COR-L47 (cell line): ENCODE measurements at regions not wholly inside any gene's neighbourhood (a gene's known extent, or its start where the extent isn't known, plus 50 kb on each side); places are given as distances from the start of the nearest gene placed in this dataset.
"Not testable (repeated sequence)": the region's sequence is repeated elsewhere in the genome, so short reads cannot be mapped to it uniquely, and the experiment has no call there.

Experiments used
- DNase-seq: peaks from one replicate; lab custom pipeline; 2025; lab: John Stamatoyannopoulos, UW

DNA sequence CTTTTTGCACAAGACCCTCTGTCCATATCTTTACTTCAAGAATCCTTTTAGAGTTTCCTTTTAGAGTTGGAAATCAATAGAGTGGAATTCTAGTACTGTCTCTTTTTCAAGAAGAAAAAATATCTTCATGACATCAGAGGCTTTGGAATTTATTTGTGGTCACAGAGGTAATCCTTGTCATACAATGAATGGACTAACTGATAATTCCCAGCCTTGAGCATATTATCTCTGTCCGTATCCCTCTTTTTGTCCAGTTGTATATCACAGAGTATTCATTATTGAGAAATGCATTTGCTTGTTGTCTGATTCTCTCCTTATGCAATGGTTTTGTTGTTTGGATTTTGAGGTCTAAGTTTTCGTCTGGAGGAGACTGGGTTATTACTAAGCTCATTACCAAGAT lies 82.0 kb upstream of the HAPLN1 start:
- no peak for DNase-seq

DNA sequence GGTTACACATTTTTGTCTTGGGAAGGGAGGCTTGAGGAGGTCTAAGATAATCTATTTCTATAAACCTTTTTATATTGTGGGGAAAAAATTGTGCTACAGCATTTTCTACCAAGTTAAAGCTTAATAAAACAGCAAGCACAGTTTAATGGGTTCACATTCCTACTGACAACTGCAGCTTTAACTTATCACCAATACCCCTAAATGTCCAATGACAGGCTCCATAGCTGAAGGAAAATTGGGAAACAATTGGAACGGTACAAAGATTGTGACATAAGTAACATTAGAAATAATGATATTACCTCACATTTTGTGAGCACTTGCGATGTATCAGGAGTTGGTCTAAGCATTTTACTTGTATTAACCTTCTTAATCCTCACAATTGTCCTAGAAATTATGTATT lies 79.5 kb upstream of the HAPLN1 start:
- DNase-seq: no peak

DNA sequence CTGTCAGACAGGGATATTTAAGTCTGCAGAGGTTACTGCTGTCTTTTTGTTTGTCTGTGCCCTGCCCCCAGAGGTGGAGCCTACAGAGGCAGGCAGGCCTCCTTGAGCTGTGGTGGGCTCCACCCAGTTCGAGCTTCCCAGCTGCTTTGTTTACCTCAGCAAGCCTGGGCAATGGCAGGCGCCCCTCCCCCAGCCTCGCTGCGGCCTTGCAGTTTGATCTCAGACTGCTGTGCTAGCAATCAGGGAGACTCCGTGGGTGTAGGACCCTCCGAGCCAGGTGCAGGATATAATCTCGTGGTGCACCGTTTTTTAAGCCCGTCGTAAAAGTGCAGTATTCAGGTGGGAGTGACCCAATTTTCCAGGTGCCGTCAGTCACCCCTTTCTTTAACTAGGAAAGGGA lies 78.4 kb upstream of the HAPLN1 start:
- not testable (repeated sequence) for DNase-seq

DNA sequence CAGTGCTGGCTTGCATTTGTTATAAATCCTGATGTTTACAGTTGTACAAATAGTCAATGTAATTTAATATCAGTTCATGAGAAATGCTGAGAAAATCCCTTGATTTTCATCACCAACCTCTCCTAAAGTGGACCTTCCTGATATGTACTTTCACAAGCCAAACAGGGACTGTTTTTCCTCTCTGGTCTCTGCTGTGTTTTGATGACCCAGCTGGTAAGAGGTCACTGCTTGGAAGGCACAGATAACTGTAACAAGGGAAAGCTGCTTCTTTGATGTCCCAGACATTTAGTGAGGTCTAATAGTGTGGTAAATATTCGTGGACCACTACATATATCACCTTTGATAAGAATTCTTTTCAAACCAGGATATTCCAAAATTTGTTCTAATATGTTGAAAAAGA lies 68.7 kb upstream of the HAPLN1 start:
- DNase-seq: no peak

DNA sequence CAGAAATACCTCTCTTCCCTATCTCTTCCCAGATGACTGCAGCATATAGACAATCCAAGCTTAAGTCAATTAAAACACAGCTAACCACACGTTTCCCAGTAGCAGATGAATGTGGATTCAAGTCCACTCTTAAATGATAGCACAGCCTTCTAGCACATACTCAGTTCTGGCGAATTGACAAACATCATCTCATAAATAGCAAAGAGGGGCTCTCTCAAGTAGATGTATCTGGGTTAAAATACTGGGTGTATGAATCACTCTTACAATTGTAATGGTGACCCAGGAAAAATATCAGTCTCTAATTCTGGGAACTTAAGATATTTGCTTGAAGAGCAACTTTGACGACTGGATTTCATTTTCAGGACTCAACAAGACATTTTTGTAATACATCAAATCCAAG lies 67.0 kb upstream of the HAPLN1 start:
- no peak for DNase-seq

DNA sequence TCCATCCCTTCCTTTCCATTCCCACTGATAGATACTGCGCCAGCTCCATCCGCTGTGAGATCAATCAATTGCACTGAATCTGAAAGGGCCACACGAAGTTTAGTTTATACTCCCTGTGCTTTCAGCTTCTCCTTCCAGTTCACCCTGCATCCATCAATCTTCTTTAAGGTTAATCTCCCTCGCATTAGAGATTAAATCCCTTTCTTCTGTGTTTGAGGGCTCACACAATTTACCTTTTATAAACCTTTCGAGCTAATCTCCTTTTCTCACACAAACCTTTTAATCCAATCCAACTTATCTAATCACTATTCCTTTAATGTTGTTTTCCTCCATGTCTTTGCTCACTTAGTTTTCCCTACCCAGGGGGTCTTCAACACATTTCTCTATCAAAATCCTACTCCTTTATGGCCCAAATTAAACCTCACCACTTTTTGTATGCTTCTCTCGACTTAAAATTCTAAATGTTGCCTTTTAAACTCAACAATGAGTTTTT lies 64.6 kb upstream of the HAPLN1 start:
- no peak for DNase-seq

DNA sequence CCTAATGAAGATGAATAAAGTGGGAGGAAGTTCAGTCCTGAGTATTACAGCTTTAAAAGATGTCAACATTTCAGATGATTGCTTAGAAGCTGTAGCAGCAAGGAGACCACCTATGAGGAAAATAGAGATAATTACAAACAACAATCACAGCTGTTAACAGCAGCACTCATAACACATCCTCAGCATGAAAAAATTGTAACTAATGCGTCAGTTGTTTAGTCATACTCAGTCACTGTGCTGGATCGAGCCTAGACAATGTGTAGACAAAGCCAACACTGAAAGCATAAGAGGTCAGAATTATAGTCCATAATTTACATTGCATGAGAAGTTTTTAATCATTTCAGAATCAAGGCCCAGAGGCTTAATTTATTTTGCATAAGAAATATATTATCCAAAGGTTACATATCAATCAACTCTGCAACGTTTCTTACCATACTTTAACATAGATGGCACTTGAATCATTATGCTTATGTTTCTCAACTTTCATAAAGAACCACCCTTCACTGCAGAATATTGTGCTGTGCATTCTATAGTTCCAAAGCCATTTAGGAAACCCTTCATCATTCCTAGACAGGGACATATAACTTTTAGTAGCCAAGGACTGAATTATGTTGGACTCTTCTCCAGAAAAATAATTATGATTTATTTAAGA lies 60.2 kb upstream of the HAPLN1 start:
- DNase-seq: peak; percentile 1

DNA sequence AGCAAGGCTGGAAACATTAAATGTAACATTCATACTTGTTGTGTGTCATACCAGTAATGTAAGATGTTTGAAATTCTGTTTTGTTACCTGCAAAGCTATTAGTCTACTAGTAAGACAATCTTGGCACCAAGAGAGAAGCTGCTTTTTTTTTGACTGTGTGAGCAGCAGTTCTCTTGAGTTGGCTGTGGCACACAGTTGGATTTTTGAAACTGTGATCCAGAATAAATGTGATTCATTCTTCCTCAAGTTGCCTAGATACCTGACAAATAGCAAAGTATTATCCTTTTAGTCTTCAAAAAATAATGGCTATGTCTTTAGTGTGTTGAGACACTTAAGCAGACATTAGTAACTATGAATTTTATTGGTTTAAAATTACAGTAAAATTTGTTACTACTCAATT lies 57.2 kb upstream of the HAPLN1 start:
- no peak for DNase-seq

DNA sequence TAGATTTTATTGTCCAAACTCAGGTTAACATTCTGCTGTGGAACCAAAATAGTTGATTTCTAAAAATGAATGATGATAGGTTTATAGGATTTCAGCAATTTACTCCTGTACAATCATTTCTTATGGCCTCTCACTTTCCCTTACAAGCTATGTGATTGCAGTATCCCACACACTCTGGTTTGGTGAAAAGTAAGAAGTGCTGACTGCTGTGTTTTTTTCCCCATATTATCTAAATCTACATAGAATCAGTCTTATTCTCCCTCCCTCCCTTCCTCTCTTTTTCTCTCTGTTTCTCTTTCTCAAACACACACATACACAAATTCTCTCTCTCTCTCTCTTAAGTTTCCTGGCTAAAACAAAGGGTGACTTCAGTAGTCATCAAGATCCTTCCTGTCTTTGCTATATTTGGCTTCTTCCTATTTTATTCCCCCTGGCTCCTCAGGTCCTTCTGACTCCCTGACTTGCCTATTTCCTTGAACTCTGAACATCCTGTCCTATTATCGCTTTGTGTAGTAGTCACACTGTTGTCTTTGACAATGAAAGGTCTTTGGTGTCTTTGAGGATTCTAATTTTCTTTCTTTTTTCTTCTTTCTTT lies 55.9 kb upstream of the HAPLN1 start:
- DNase-seq: no peak
